GM19099 (cell line): ENCODE measurements at regions not wholly inside any gene's neighbourhood (a gene's known extent, or its start where the extent isn't known, plus 50 kb on each side); places are given as distances from the start of the nearest gene placed in this dataset.

Source experiments
- POLR2A ChIP-seq: IDR thresholded peaks from 3 replicates; pipeline ENCODE4 v1.6.1; 2011; ENCODE audit warnings: low read depth; ENCODE audit not compliant: insufficient read length; ENCODE audit errors: extremely low read depth

- no peak for TF ChIP-seq POLR2A
Observed at GRCh38 chr6:145235207-145235606, 500.1 kb downstream of the EPM2A start.

- no peak for TF ChIP-seq POLR2A
Observed at GRCh38 chr6:145238787-145239186, 496.5 kb downstream of the EPM2A start.

GRCh38 chr6:145241039-145241438 is 494.3 kb downstream of the EPM2A start:
- no peak for TF ChIP-seq POLR2A

- no peak for TF ChIP-seq POLR2A
Observed at GRCh38 chr6:145241721-145242120, 493.6 kb downstream of the EPM2A start.

- TF ChIP-seq POLR2A = no peak
Observed at GRCh38 chr6:145244349-145245100, 490.8 kb downstream of the EPM2A start.

GRCh38 chr6:145245119-145245518 is 490.2 kb downstream of the EPM2A start:
- no peak for TF ChIP-seq POLR2A

- no peak for TF ChIP-seq POLR2A
Observed at GRCh38 chr6:145247692-145248419, 487.5 kb downstream of the EPM2A start.

GRCh38 chr6:145250436-145250835 is 484.9 kb downstream of the EPM2A start:
- no peak for TF ChIP-seq POLR2A

GRCh38 chr6:145252737-145253136 is 482.6 kb downstream of the EPM2A start:
- no peak for TF ChIP-seq POLR2A

- TF ChIP-seq POLR2A = no peak
Observed at GRCh38 chr6:145254649-145255401, 480.5 kb downstream of the EPM2A start.

- TF ChIP-seq POLR2A = no peak
Observed at GRCh38 chr6:145257704-145258103, 477.6 kb downstream of the EPM2A start.

- TF ChIP-seq POLR2A = no peak
Observed at GRCh38 chr6:145258122-145258521, 477.2 kb downstream of the EPM2A start.

- no peak for TF ChIP-seq POLR2A
Observed at GRCh38 chr6:145260484-145261175, 474.7 kb downstream of the EPM2A start.

- TF ChIP-seq POLR2A = no peak
Observed at GRCh38 chr6:145261758-145262157, 473.6 kb downstream of the EPM2A start.

- no peak for TF ChIP-seq POLR2A
Observed at GRCh38 chr6:145262771-145263170, 472.5 kb downstream of the EPM2A start.
